GM13977 (cell line): ENCODE measurements at regions not wholly inside any gene's neighbourhood (a gene's known extent, or its start where the extent isn't known, plus 50 kb on each side); places are given as distances from the start of the nearest gene placed in this dataset.

ENCODE experiments used
- DNase-seq: peaks from one replicate; pipeline ENCODE4 v3.0.0; 2012; ENCODE audit warnings: low spot score
- in situ Hi-C: fragments of 300-500 bp; cut with MboI; formaldehyde crosslinking; loops from one replicate; pipeline ENCODE4 v1.12.0; 2022; ENCODE audit warnings: low sequenced_read_pairs, low pct_unique_long_range_greater_than_20kb, mixed read lengths, inconsistent platforms; ENCODE audit not compliant: unreplicated experiment
- TF ChIP-seq, protein P1 (sequence below): IDR thresholded peaks from 2 replicates; pipeline ENCODE4 v1.5.1; 2012; ENCODE audit warnings: mild to moderate bottlenecking, control low read depth; ENCODE audit not compliant: insufficient read depth; ENCODE audit errors: extremely low read depth, missing control alignments

DNA sequence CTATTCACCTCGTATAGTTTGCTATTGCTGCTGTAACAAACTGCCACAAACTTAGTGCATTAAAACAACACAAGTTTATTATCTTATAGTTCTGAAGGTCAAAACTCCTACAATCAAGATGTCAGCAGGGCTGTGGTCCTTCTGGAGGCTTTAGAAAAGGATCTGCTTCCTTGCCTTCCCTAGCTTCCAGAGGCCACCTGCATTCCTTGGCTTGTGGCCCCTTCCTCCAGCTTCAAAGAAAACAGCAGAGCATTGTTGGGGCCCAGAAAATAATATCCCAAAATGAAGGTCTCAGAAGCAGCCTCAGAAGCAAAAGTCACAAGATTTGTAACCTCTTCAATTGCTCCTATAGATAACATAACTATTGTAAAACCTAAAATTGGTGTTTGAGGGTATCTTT, 100.6 kb downstream of the HNRNPLL start:
- TF ChIP-seq, protein P1, sequence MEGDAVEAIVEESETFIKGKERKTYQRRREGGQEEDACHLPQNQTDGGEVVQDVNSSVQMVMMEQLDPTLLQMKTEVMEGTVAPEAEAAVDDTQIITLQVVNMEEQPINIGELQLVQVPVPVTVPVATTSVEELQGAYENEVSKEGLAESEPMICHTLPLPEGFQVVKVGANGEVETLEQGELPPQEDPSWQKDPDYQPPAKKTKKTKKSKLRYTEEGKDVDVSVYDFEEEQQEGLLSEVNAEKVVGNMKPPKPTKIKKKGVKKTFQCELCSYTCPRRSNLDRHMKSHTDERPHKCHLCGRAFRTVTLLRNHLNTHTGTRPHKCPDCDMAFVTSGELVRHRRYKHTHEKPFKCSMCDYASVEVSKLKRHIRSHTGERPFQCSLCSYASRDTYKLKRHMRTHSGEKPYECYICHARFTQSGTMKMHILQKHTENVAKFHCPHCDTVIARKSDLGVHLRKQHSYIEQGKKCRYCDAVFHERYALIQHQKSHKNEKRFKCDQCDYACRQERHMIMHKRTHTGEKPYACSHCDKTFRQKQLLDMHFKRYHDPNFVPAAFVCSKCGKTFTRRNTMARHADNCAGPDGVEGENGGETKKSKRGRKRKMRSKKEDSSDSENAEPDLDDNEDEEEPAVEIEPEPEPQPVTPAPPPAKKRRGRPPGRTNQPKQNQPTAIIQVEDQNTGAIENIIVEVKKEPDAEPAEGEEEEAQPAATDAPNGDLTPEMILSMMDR = no peak
- in situ Hi-C loops = loop anchor here (10.0 to 25.0 kb wide), 2 partner anchors 187 to 515 kb away; no protein-coding TSS in a partner anchor
- DNase-seq = no peak

DNA sequence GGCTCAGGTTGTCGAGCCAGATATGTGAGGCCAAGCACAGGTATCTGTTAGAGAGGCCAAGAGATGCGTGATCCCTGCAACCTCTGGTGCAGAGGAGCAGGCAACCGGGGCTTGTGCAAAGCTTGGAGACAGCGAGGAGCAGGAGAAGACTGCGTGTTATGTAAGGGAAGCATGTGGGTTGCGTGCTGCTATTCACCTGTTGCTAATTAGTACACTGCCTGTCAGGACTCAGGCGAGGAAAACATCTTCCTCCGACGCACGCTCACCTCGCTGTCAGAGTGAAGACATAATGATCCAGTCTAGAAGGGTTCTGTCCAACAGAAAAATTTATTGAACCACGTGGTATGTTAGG, 102.5 kb downstream of the HNRNPLL start:
- in situ Hi-C loops = loop anchor here (10.0 to 25.0 kb wide), 2 partner anchors 185 to 513 kb away; no protein-coding TSS in a partner anchor
- DNase-seq = no peak
- TF ChIP-seq, protein P1 = no peak

DNA sequence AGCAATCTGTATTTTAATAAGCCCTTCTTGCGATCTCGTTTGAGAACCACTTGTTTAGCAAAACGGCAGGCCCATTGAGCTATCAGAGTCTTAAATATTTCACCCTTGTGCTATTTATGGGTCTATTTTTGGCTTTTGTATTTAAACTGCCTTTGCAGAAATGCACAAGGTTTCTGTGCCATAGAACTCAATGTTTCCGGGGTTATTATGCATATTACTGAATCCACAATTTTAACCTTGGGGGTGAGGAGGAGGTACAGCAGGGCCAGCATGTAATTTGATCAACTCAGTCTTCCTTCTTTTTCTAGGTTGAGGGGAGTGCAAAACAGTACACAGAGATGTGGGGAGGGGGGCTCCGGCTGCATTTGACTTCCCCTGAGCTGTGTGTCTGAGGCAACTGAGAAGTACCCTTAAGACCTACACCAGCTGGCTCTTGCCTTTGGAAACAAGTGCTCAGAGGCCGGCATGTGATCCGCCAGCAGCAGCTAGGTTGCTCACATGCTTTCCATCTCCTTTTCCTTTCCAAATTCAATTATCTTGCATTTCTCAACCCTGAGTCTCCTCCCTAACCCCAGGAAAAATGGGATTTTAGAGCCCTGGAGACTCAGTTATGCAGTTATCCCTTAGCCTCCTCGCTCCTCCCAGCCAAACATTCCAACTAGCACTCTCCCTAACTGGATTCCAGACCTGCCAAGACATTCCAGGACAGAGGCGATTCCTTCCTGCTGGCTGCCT, 103.0 kb downstream of the HNRNPLL start:
- no peak for DNase-seq
- TF ChIP-seq, protein P1 = no peak
- in situ Hi-C loops = loop anchor here (10.0 to 25.0 kb wide), 2 partner anchors 185 to 512 kb away; no protein-coding TSS in a partner anchor

DNA sequence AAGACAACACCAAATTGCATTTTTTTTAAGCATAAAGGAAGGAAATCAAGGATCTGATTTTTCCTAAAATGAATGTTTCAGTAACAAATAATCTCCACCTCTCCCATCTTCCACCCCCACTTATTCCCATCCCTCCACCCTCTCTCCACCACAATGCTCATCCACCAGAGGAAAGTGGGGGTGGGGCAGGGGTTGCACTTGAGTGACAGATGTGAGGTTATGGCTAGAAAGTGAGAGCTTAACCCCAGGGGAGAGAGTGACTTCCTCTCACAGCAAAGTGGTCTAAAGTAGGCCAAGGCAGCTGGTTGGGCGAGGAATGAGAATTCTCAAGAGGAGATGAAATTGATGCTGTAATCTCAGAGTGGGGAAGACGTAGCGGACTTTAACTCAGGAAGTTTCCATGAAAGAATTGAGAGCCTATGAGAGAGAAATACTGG, 104.7 kb downstream of the HNRNPLL start:
- in situ Hi-C loops = no loop called here
- TF ChIP-seq, protein P1 = no peak
- peak; percentile 45 for DNase-seq

DNA sequence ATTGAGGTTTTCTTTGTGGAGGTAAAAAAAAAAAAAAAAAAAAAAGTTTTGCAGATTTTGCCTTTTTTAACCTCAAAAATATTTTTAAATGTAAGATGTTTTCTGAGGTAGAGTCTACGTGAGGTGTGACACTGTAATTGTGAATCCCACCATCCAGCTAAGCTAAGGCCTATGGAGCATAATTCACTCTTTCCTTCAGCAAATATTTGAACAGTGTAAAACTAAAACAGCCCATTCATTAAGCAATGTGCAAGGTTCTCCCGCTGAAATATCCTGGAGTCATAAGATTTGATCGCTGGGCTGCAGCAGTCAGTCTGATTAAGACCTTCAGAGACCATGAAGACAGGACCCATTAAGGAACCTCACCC, 105.1 kb downstream of the HNRNPLL start:
- no peak for DNase-seq
- TF ChIP-seq, protein P1 = no peak
- in situ Hi-C loops = no loop called here

DNA sequence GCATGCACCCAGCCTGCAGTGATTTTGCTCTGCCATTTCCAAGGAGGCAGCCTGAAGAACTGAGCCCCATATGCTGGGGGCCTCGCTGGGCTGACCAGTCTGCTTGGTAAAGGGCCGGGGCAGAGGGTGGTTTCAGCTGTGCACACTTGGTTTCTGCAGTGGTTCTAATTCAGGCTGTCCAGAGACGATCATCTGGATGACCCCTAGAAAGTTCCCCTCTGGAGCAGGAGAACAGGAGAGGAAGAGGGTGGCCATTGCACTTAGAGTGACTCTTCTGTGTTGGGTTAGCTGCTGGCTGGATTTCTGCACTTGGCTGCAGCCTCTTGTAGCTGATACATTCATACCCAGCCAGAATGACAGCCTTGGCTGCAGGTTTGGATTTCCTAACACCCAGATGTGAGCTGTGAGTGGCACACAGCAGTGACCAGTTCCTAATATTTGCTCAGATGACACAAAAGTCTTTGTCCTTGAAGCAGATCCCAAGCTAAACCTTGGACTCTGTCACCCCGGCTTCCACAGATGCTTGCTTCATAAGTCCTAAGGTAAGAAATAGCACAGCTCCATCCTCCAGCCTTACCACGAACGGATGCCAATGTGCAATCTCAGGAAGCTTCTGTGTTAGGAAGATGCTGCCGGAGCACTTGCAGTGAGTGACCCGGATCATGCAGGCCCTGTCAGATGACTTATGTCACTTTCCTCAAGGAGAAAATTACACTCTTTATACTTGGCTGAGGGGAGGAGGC, 105.6 kb downstream of the HNRNPLL start:
- DNase-seq = no peak
- in situ Hi-C loops = no loop called here

More for the DNA sequence above, 105.6 kb downstream of the HNRNPLL start:
- TF ChIP-seq, protein P1 = no peak
